GM13976 (cell line): ENCODE measurements at regions not wholly inside any gene's neighbourhood (a gene's known extent, or its start where the extent isn't known, plus 50 kb on each side); places are given as distances from the start of the nearest gene placed in this dataset.

Experiments used
- DNase-seq: peaks from one replicate; pipeline ENCODE4 v3.0.0; 2012; ENCODE audit warnings: low spot score
- CTCF ChIP-seq: IDR thresholded peaks from 2 replicates; pipeline ENCODE4 v1.5.1; 2012; ENCODE audit warnings: borderline replicate concordance, mild to moderate bottlenecking; ENCODE audit not compliant: insufficient read depth; ENCODE audit errors: extremely low read depth, missing control alignments, control extremely low read depth
- in situ Hi-C: fragments of 300-500 bp; cut with MboI; formaldehyde crosslinking; loops from one replicate; pipeline ENCODE4 v1.12.0; 2022; ENCODE audit warnings: low sequenced_read_pairs, mixed read lengths, inconsistent platforms; ENCODE audit not compliant: unreplicated experiment

GRCh38 chr10:21205328-21205727 is 308.2 kb upstream of the NEBL start:
- no peak for DNase-seq
- in situ Hi-C loops = no loop called here
- no peak for TF ChIP-seq CTCF

DNA sequence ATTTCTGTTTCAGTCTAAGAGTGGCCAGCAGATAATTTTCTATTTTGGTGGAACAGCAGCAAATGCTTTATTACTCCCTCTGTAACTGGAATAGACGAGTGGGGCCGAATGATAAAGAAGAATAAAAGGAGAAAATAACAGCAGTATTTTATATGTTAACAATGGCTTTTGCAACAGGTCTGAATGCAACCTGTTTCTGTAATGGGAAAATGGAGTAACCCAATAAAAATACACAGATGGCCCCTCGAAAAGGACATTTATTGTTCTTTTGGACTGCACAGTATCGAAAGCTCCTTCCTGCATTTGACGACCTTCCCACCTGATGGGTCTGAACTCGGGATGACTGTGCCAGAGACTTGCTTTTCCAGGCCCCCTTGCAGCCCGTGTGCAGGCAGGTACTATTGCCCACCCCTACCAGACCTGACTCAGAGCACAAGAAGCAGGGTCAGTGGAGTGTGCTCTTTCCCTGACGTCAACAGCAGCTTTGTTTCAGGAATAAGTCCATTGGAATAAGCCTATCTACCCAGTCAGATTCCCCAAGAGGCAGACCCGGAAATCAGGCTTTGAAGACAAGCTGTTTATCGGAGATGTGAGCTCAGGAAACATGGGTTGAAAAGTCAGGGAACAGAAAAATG is 306.5 kb upstream of the NEBL start:
- no peak for TF ChIP-seq CTCF
- in situ Hi-C loops = no loop called here
- no peak for DNase-seq

GRCh38 chr10:21202776-21203462 is 305.8 kb upstream of the NEBL start:
- DNase-seq = no peak
- in situ Hi-C loops = no loop called here
- no peak for TF ChIP-seq CTCF

DNA sequence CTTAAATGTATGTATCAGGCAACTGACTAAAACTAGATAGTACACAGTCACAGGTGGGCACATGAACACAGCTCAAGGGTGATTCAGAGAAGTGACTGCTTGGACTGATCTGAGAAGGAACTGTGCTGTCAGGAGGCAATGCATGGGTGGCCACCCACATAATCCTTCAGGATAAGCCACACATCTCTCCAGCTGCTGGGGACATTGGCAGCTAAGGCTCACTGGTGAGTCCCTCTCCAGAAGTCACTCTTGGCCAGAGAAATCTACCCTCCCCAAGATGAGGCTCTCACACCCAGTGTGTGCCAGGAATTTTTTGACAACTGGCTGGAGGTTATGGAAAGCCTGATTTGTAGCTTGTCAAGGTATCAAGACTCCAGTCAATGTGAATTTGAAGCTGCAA is 302.4 kb upstream of the NEBL start:
- no peak for DNase-seq

GRCh38 chr10:21197838-21198237 is 300.7 kb upstream of the NEBL start:
- in situ Hi-C loops = no loop called here
- TF ChIP-seq CTCF = no peak
- no peak for DNase-seq

More for the DNA sequence above, 302.4 kb upstream of the NEBL start:
- no peak for TF ChIP-seq CTCF
- in situ Hi-C loops = no loop called here

- DNase-seq = no peak
- TF ChIP-seq CTCF = no peak
- in situ Hi-C loops = no loop called here
These were observed 299.8 kb upstream of the NEBL start for GRCh38 chr10:21196822-21197395.
